Lung (tissue), 11 donors: ENCODE measurements at regions not wholly inside any gene's neighbourhood (a gene's known extent, or its start where the extent isn't known, plus 50 kb on each side); places are given as distances from the start of the nearest gene placed in this dataset.

Experiments used
- ATAC-seq: fragments of 200-7000 bp; cut with Tn5 transposase; one replicate; pipeline ENCODE4 v1.9.1; 2020; ENCODE audit warnings: moderate number of reproducible peaks; ENCODE audit not compliant: insufficient read depth, low FRiP score
- DNase-seq, 3 donors: peaks; one replicate each; pipeline ENCODE4 v3.0.0-alpha.2; 2013 to 2017
- H3K27ac ChIP-seq, 2 donors: one replicate each; pipeline ENCODE4 v1.5.1; 2013; ENCODE audit warnings: mild to moderate bottlenecking in 2 of 2, moderate library complexity in 2 of 2, control low read depth in 1 of 2, inconsistent platforms in 1 of 2, low read depth in 1 of 2, low read length in 1 of 2
- H3K27me3 ChIP-seq, 3 donors: one replicate each; pipeline ENCODE4 v1.5.1; 2013; ENCODE audit warnings: low read length in 2 of 3; ENCODE audit not compliant: control insufficient read depth in 3 of 3, insufficient read depth in 3 of 3
- H3K36me3 ChIP-seq, 4 donors: one replicate each; pipeline ENCODE4 v1.5.1; 2013; ENCODE audit warnings: low read length in 4 of 4, mild to moderate bottlenecking in 1 of 4, moderate library complexity in 1 of 4; ENCODE audit not compliant: control insufficient read depth in 4 of 4, insufficient read depth in 4 of 4
- H3K4me1 ChIP-seq, 5 donors: one replicate each; pipeline ENCODE4 v1.5.1; 2013; ENCODE audit warnings: low read length in 5 of 5, mild to moderate bottlenecking in 2 of 5, moderate library complexity in 1 of 5; ENCODE audit not compliant: control insufficient read depth in 5 of 5, insufficient read depth in 5 of 5
- H3K4me3 ChIP-seq: one replicate; pipeline ENCODE4 v1.5.1; 2013; ENCODE audit warnings: mild to moderate bottlenecking, control low read depth, moderate library complexity
- H3K9ac ChIP-seq, 2 donors: one replicate each; pipeline ENCODE4 v1.5.1; 2013; ENCODE audit warnings: low read length in 2 of 2, control low read depth in 1 of 2; ENCODE audit not compliant: insufficient read depth in 1 of 2
- H3K9me3 ChIP-seq, 4 donors: one replicate each; pipeline ENCODE4 v1.5.1; 2013; ENCODE audit warnings: low read length in 3 of 4, mild to moderate bottlenecking in 1 of 4, moderate library complexity in 1 of 4; ENCODE audit not compliant: control insufficient read depth in 4 of 4, insufficient read depth in 3 of 4
- CTCF ChIP-seq: IDR thresholded peaks from 2 replicates; pipeline ENCODE4 v1.5.1; 2012; ENCODE audit warnings: mild to moderate bottlenecking; ENCODE audit errors: control extremely low read depth, extremely low read depth
- WGBS, 2 donors: extraction: QIAGEN DNeasy Blood & Tissue Kit; methylation state at CpG; one replicate each; pipeline ENCODE4 v1.1.7; 2013; 5-methylcytosine and 5-hydroxymethylcytosine counted together
- donor health status: control.
- donor health status: control.
- donor health status: Bipolar disorder and iron deficiency.
- donor health status: healthy.
- donor health status: DM: yes; HTN: yes; CAD: no.

- Histone ChIP-seq H3K27ac (no peak overlapping the region), H3K9me3 (no peaks in the 10 kb centered on the region), H3K27me3 (no peaks in the 10 kb centered on the region), H3K36me3 (no peaks in the 10 kb centered on the region), H3K9ac (no peak overlapping the region), H3K4me1 (peaks cover 0 to 4% (median 0%) of the 10 kb centered on the region in 5 donors), H3K4me3 (no peak overlapping the region)
- ATAC-seq (no peak), DNase-seq (no peak)
- no peak for TF ChIP-seq CTCF
- WGBS, 2 donors, result 83 to 90% methylated on average over 4 of the region's 4 CpGs
Observed at GRCh38 chr1:94336991-94337390, 81.2 kb upstream of the ABCD3 start.

GRCh38 chr1:94335950-94336349 is 82.2 kb upstream of the ABCD3 start:
- DNase-seq (peak; percentile 78 to 94 (median 93)), ATAC-seq (peak; percentile 75)
- 1% methylated on average over 6 of the region's 6 CpGs for WGBS, 2 donors
- Histone ChIP-seq H3K4me3 (no peak overlapping the region), H3K9me3 (no peaks in the 10 kb centered on the region), H3K9ac (no peak overlapping the region), H3K27ac (no peak overlapping the region), H3K27me3 (no peaks in the 10 kb centered on the region), H3K4me1 (peaks cover 0 to 4% (median 0%) of the 10 kb centered on the region in 5 donors), H3K36me3 (no peaks in the 10 kb centered on the region)
- peak; percentile 93 for TF ChIP-seq CTCF

GRCh38 chr1:94335447-94335846 is 82.7 kb upstream of the ABCD3 start:
- Histone ChIP-seq H3K27me3 (no peaks in the 10 kb centered on the region), H3K27ac (peak overlapping the region; percentile 3 to 70), H3K36me3 (no peaks in the 10 kb centered on the region), H3K4me1 (peaks cover 0 to 4% (median 0%) of the 10 kb centered on the region in 5 donors), H3K9ac (no peak overlapping the region), H3K4me3 (no peak overlapping the region), H3K9me3 (no peaks in the 10 kb centered on the region)
- TF ChIP-seq CTCF, result no peak
- DNase-seq (no peak), ATAC-seq (no peak)
- WGBS, 2 donors, result 55 to 74% methylated on average over 2 of the region's 2 CpGs

GRCh38 chr1:94334764-94335163 is 83.4 kb upstream of the ABCD3 start:
- no peak for DNase-seq
- Histone ChIP-seq H3K27me3 (no peaks in the 10 kb centered on the region), H3K9me3 (no peaks in the 10 kb centered on the region), H3K4me1 (peaks cover 0 to 8% (median 0%) of the 10 kb centered on the region in 5 donors), H3K9ac (no peak overlapping the region), H3K27ac (peak overlapping the region in 1 of 2 donors; percentile 5), H3K4me3 (no peak overlapping the region), H3K36me3 (no peaks in the 10 kb centered on the region)
- WGBS, 2 donors, result 76 to 80% methylated on average over 2 of the region's 2 CpGs
- no peak for TF ChIP-seq CTCF
- ATAC-seq, result no peak
